ENCODE measurements at regions not wholly inside any gene's neighbourhood (a gene's known extent, or its start where the extent isn't known, plus 50 kb on each side); places are given as distances from the start of the nearest gene placed in this dataset.

DNA sequence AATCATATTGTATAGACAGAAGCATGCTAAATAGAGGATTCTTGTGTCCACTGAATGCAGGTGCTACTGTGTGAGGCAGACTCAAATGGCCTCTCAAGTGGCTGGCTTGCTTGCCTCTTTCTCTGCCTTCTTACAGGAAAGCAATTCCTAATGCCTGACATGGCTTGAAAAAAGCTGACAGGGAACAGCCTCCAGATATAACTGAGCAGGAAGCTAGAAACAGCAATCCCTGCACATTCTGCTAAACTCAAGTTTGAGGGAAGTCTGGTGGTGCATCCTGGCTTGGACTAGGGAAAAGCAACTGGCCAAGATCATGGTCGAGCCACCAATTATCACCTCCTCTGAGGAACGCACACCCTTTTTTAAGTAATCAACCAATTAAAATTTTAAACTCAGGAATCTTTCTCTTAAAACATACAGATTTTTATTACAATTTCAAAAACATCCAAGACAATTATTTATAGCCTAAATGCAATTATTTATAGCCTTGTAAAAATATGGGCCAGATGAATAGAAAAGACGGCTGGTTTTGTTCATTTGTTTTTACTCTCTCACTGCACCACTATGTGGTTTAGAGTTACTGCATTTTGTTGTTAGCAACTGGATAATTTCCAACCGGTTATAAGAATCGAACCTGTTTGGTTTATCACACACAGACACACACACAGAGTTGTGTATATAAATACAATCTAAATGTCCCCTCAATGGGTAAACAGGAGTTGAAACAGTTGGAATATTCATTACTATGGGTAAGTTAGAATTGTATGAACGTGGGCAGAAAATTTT, 290.9 kb upstream of the ANKRD55 start:
- WGBS, result 31% methylated on average over 6 of the region's 6 CpGs
- TF ChIP-seq, protein P1, sequence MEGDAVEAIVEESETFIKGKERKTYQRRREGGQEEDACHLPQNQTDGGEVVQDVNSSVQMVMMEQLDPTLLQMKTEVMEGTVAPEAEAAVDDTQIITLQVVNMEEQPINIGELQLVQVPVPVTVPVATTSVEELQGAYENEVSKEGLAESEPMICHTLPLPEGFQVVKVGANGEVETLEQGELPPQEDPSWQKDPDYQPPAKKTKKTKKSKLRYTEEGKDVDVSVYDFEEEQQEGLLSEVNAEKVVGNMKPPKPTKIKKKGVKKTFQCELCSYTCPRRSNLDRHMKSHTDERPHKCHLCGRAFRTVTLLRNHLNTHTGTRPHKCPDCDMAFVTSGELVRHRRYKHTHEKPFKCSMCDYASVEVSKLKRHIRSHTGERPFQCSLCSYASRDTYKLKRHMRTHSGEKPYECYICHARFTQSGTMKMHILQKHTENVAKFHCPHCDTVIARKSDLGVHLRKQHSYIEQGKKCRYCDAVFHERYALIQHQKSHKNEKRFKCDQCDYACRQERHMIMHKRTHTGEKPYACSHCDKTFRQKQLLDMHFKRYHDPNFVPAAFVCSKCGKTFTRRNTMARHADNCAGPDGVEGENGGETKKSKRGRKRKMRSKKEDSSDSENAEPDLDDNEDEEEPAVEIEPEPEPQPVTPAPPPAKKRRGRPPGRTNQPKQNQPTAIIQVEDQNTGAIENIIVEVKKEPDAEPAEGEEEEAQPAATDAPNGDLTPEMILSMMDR (IDR thresholded peaks at IDR 0.05), result no peak
- no peak for TF ChIP-seq EP300 (IDR thresholded peaks at IDR 0.05)
- TF ChIP-seq POLR2AphosphoS5 (IDR thresholded peaks at IDR 0.05), result no peak
- TF ChIP-seq POLR2A (IDR thresholded peaks at IDR 0.05), result no peak
- H3K27ac ChIP-seq, result peak overlapping the region; percentile 1
- no peaks in the 10 kb centered on the region for H3K9me3 ChIP-seq
- H3K27me3 ChIP-seq, result no peaks in the 10 kb centered on the region
- H3K36me3 ChIP-seq, result no peaks in the 10 kb centered on the region
- no peak overlapping the region for H3K4me3 ChIP-seq
- no peak for DNase-seq (ENCODE audit: low spot score in 2 of 2)
- H3K4me1 ChIP-seq, result peaks cover 79% of the 10 kb centered on the region

DNA sequence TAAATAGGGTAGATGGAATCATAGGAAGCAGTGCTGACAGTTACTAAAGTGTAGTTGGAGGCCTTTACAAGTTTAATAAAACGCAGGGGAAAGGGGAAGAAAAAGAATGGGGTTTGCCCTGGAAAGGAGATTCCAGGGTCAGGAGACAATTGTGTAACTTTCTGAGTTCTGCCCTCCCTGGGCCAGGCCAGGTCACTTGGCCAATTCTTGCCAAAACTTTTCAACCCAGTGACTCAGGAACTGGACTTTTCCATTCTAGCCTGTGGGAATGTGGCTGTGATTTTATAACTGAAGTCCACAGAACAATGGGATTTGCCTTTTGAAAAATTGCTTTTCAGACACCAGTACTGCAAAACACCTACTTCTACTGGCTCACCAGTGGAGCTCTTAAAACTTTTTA, 289.8 kb upstream of the ANKRD55 start:
- TF ChIP-seq, protein P1 (IDR thresholded peaks at IDR 0.05), result no peak
- TF ChIP-seq POLR2AphosphoS5 (IDR thresholded peaks at IDR 0.05) (no peak), EP300 (IDR thresholded peaks at IDR 0.05) (no peak), POLR2A (IDR thresholded peaks at IDR 0.05) (no peak)
- H3K27ac ChIP-seq, result peak overlapping the region; percentile 1
- H3K4me1 ChIP-seq, result peaks cover 79% of the 10 kb centered on the region
- H3K27me3 ChIP-seq, result no peaks in the 10 kb centered on the region
- H3K9me3 ChIP-seq, result no peaks in the 10 kb centered on the region
- no peak for DNase-seq (ENCODE audit: low spot score in 2 of 2)
- H3K36me3 ChIP-seq, result no peaks in the 10 kb centered on the region
- H3K4me3 ChIP-seq, result no peak overlapping the region
- WGBS, result 50% methylated on average over 1 of the region's 1 CpG

DNA sequence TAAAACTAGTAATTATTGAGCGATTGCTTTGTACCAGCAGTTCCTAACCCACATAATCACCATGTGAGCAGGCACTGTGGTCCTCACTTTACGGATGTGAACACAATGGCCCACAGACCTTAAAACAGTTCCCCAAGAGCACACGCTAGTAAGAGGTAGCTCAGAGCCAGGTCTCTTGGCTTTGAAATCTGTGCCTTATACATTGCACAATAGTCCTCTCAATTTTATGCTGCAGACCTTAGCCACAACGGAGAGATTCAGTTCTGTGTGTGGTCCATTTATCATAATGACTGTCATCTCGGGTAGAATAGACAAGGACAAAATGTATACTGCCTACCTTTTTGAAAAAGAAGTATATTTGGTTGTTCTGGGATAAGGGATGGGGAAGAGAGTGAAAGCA, 289.0 kb upstream of the ANKRD55 start:
- Histone ChIP-seq H3K27me3 (no peaks in the 10 kb centered on the region), H3K4me3 (no peak overlapping the region), H3K4me1 (peaks cover 78% of the 10 kb centered on the region), H3K9me3 (no peaks in the 10 kb centered on the region), H3K27ac (no peak overlapping the region), H3K36me3 (no peaks in the 10 kb centered on the region)
- DNase-seq (ENCODE audit: low spot score in 2 of 2), result no peak
- TF ChIP-seq POLR2A (IDR thresholded peaks at IDR 0.05), result no peak
- TF ChIP-seq POLR2AphosphoS5 (IDR thresholded peaks at IDR 0.05), result no peak
- TF ChIP-seq, protein P1 (IDR thresholded peaks at IDR 0.05), result no peak
- 56% methylated on average over 5 of the region's 5 CpGs for WGBS

DNA sequence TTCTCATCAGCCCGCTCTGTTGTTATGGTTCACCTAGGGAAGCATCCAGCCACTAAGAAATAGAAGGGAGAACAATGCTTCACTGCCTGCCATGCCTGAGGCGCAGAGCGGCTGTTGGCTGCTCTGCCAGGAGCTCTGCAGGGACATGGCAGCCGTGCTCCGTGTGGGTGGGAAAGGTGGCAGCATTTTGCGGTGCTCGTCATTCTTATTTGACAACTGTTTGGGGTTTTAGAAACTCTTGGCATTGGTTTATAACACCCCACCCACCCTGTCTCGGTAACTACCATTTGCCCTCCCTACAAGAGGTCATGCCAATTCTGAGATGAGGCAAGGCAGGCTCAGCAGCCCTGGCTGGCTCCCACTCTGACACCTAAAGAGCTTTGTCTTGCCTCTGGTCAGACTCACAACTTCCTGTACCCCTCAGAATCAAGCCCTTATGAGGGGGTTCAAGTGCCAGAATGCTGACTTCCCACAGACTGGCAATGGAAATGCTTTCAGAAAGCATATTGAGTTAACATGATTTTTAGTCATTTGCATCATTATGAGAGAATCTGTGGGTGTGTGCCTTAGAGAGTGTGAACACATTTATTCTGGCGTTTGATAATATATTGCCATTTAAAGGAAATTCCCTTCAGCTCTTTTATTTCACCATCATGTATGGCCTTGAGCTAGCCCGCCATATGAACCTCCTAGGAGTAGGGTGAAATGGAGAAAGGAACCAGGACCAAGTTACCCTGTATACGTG, 288.0 kb upstream of the ANKRD55 start:
- no peak overlapping the region for H3K4me3 ChIP-seq
- TF ChIP-seq, protein P1 (IDR thresholded peaks at IDR 0.05), result no peak
- TF ChIP-seq EP300 (IDR thresholded peaks at IDR 0.05), result no peak
- no peak for TF ChIP-seq POLR2AphosphoS5 (IDR thresholded peaks at IDR 0.05)
- no peak for TF ChIP-seq POLR2A (IDR thresholded peaks at IDR 0.05)
- H3K27me3 ChIP-seq, result no peaks in the 10 kb centered on the region
- H3K36me3 ChIP-seq, result no peaks in the 10 kb centered on the region
- 44% methylated on average over 11 of the region's 11 CpGs for WGBS
- peaks cover 78% of the 10 kb centered on the region for H3K4me1 ChIP-seq
- no peak for DNase-seq (ENCODE audit: low spot score in 2 of 2)
- H3K27ac ChIP-seq, result peak overlapping the region; percentile 10
- no peaks in the 10 kb centered on the region for H3K9me3 ChIP-seq

DNA sequence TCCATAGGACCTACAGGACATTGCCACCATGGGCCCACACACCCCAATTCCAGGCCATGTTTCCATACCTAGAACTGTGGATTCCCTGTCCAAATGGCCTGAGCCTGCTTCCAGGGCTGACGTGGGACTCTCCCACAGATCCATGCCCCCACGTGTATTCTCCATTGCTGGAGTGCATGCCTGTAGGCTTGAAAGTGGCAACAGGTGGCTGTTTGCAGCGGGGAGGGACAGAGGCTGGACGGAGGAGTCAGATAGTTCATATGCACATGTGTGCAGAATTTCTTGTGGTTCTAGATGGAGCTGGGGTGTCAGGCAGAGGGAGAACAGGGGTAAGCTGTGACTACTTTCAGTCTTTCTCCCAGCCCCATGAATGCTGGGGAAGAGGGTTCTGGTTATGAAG, 285.7 kb upstream of the ANKRD55 start:
- Histone ChIP-seq H3K27me3 (no peaks in the 10 kb centered on the region), H3K4me3 (no peak overlapping the region), H3K4me1 (peaks cover 78% of the 10 kb centered on the region), H3K9me3 (no peaks in the 10 kb centered on the region), H3K36me3 (no peaks in the 10 kb centered on the region), H3K27ac (no peak overlapping the region)
- WGBS, result 94% methylated on average over 4 of the region's 4 CpGs
- DNase-seq (ENCODE audit: low spot score in 2 of 2), result no peak
- TF ChIP-seq POLR2A (IDR thresholded peaks at IDR 0.05), result no peak
- TF ChIP-seq, protein P1 (IDR thresholded peaks at IDR 0.05), result no peak
- no peak for TF ChIP-seq POLR2AphosphoS5 (IDR thresholded peaks at IDR 0.05)

Measured in suprapubic skin (tissue), 4 donors.